GM19467 (cell line): ENCODE measurements at regions not wholly inside any gene's neighbourhood (a gene's known extent, or its start where the extent isn't known, plus 50 kb on each side); places are given as distances from the start of the nearest gene placed in this dataset.

Experiments
- ATAC-seq: cut with Tn5 transposase; IDR thresholded peaks from one replicate; pipeline ENCODE4 v1.9.1; 2021; ENCODE audit warnings: mild to moderate bottlenecking, moderate library complexity; ENCODE audit not compliant: unreplicated experiment

DNA sequence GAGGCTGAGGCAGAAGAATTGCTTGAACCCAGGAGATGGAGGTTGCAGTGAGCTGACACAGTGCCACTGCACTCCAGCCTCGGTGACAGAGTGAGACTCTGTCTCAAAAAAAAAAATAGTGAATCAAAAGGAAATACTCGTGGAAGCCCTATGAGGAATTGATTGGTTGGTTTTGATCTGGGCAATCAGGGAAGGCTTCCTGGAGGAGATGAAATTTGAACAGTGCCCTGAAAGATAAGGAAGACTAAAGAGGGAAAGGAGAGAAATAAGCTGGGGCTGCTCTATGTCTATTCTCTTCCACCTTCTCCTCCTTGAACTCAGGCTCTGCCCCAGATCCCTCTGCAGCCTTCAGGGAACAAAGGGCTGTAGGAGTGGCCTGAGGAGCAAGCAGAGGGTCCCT is 54.1 kb downstream of the IRF2BPL start:
- ATAC-seq: no peak

GRCh38 chr14:76971549-76971948 is 57.0 kb downstream of the IRF2BPL start:
- no peak for ATAC-seq

GRCh38 chr14:76968621-76969063 is 59.9 kb downstream of the IRF2BPL start:
- ATAC-seq: no peak

GRCh38 chr14:76967788-76968187 is 60.7 kb downstream of the IRF2BPL start:
- ATAC-seq: no peak

GRCh38 chr14:76965232-76965631 is 63.3 kb downstream of the IRF2BPL start:
- ATAC-seq: no peak

GRCh38 chr14:76964695-76965094 is 63.8 kb downstream of the IRF2BPL start:
- ATAC-seq: no peak

DNA sequence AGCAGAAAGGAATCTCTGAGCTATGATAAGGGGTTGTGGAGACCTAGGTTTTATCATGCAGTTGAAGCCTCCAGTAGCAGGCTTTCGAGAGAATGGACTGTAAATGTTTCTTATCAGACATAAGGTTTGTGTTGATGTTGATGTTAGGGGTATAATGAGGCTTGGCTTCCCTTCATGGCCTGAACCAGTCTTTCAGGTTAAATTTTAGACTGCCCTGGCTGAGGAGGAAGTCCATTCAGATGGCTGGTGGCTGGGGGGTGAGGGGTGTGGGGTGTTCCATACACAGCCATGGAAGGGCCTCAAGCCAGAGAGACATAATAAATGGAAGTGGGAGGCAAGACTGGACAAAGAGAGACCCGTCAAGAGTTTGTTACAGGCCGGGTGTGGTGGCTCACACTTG is 65.1 kb downstream of the IRF2BPL start:
- no peak for ATAC-seq

- peak; percentile 0 for ATAC-seq
Observed at GRCh38 chr14:76962303-76962660, 66.2 kb downstream of the IRF2BPL start.

- ATAC-seq: peak; percentile 80
Observed at GRCh38 chr14:76961631-76962302, 66.7 kb downstream of the IRF2BPL start.

- ATAC-seq: peak; percentile 27
Observed at GRCh38 chr14:76958980-76959710, 69.4 kb downstream of the IRF2BPL start.

DNA sequence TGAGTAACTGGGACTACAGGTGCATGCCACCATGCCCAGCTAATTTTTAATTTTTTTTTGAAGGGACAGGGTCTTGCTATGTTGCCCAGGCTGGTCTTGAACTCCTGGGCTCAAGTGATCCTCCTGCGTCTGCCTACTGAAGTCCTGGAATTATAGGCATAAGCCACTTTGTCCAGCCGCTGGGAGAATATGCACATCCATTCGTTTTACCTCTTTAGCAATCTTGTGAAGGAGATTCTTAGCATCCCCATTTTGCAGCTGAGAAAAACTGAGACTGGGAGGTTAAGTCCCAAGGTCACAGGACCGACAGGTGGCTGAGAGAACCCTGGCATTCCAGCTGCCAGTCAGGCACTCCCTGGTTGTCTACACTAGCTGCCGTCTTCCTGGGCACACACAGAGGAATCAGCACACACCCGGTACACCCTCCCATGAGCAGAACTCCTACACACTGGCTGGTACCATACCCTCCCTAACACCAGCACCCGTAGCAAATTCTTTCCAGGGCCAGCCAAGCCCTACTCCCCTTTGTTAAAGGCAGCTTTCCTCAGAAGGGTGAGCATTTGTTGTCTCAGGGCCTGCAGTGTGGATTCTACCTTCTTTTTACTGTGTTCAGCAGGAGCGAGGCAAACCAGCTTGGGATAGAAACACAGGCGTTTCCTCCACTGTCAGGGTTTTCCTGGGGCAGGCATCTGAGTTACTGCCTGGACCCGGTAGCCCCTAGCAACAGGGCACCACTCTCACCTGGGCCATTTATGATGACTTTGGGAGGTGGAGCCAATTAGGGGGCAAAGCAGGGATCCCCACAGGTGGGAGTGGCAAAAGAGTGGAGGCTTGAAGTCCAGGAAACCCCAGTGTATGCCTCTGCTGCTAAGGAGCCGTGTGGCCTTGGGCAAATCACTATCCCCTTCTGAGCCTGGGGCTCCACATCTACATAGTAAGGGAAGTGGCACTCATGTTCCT is 70.2 kb downstream of the IRF2BPL start:
- ATAC-seq: no peak

GRCh38 chr14:76957224-76957891 is 71.2 kb downstream of the IRF2BPL start:
- no peak for ATAC-seq

DNA sequence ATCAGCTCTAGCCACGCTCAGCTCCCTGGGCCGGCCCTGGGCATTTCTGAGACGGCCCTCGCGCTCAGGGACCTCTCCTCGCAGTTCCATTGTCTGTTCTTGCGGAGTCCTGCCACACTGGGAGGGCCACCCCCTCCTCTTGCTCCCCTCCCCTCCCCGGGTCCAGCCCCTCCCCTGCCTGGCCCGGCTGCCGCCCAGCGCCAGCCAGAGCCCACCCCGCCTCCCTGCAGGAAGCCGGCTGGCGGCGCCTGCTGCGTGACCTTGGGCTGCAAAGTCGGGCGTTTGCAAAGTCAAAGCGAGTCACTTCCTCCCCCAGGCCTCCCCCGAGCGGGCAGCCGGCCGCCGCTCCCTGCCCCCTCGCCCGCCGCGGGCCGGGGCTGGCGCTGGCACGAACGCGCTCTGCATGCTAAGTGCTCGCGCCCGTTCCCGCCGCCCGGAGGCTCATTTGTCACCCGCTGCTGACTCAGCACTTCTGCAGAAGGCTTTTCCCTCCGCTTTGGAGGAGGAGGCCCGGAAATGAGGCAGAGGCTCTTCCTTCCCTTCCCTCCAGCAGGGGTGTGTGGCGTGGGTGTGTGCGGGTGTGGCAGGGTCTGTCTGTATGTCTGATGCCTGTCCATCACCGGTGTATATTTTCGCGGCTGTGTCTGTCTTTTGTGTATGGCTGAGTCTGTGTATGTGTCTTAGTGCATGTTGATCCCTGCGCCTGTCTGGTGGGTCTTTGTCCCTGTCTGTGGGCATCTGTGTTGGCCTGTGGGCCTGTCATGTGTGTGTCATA is 72.0 kb downstream of the IRF2BPL start:
- ATAC-seq: peak; percentile 29

GRCh38 chr14:76955575-76956315 is 72.8 kb downstream of the IRF2BPL start:
- ATAC-seq: peak; percentile 25

DNA sequence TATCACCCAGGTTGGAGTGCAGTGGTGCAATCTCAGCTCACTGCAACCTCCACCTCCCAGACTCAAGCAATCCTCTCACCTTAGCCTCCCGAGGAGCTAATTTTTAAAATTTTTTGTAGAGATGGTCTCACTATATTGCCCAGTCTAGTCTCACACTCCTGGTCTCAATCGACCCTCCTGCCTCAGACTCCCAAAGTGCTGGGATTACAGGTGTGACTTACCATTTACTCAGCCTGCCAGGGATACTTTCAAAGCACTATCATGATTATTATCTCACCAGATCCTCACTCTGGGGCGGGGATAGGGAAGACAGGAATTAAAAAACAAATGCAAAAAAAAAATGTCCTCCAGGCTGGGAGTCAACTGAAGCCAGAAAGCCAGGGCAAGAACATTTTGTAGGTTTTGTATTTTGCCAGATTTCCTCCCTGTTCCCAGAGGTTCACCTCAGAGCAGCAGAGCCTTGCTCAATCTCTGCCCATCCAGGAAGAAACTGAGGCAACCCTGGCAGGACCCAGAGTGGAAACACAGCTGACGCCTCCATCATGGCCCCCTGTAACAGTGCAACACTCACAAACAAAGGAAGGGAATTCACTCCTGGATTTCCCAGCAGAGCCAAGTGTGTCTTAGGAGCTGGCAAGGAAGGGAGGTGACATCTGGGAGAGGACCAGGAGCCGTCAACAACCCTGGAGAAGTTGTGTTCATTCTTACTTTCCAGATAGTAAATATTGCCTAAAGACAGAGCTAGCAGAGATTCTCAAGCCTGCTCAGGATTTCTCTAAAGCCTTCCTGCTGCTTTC is 73.9 kb downstream of the IRF2BPL start:
- no peak for ATAC-seq

DNA sequence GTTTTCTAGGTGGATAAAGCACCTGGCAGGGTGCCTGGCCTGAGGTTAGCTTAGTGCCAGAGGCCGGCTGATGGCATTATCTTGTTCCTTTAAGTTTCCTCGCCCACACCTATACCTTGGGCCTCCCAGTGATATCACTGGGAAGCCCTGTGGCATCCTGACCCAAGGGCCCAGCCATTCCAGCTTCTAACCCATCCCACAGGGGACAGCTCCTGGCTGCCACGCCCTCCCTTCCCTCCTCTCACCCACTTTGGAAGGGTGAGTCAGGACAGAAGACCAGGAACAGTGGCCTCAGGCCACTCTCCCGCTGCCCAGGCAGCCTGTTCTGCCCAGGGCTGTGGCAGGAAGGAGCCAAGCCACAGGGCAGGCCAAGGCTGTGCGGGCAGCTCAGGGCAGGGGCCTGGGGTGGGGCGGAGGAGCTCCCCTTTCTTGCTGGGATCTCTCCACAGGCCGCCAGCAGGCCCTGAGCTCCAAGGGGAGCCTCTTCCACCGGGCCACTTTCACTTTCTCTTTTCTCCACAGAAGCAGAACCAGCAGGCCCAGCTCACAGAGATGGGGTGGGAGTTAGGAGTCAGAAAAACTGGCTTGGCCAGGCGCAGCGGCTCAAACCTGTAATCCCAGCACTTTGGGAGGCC is 75.1 kb downstream of the IRF2BPL start:
- ATAC-seq: no peak

DNA sequence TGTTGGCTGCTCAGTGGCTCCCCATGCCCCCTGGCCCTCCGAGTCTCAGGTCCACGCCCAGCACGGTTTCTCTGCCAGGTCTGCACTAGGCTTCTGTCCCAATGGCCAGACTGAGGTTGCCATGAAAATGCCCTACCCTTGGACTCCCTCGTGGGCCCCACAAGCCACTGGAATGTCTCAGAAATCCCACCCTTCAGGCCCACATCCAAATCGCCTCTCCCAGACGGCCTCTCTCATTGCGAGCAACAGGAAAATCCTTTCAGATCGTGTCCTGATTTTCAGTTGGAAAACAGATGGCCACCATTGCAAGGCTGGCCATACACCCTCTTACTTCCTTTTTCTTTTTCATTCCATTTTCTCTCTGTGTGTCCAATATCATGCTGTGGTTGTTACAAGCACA is 77.3 kb downstream of the IRF2BPL start:
- no peak for ATAC-seq
